Common myeloid progenitor, CD34-positive (primary cell): ENCODE measurements at regions not wholly inside any gene's neighbourhood (a gene's known extent, or its start where the extent isn't known, plus 50 kb on each side); places are given as distances from the start of the nearest gene placed in this dataset.

Experiments used
- CTCF ChIA-PET: fragments of 350-600 bp; sonication (Branson Sonifier 250); formaldehyde crosslinking; loops from one replicate; lab custom pipeline; 2021; ENCODE audit warnings: antibody characterized with exemption; lab: Charles Lee
- POLR2A ChIA-PET: fragments of 350-600 bp; sonication (Branson Sonifier 250); formaldehyde crosslinking; loops from one replicate; lab custom pipeline; 2021; ENCODE audit warnings: antibody characterized with exemption; lab: Charles Lee
- DNase-seq, 3 donors: peaks; one replicate each; pipeline versions ENCODE4 v3.0.0 to v3.0.0-alpha.2; 2013
- H3K27ac ChIP-seq, 2 experiments: 1 replicate in 1 of 2; 2 replicates in 1 of 2; pipeline ENCODE4 v1.7.0; 2013; ENCODE audit warnings: inconsistent platforms in 2 of 2, low read length in 2 of 2, mild to moderate bottlenecking in 2 of 2, low read depth in 1 of 2, moderate library complexity in 1 of 2; ENCODE audit not compliant: severe bottlenecking in 2 of 2, insufficient read depth in 1 of 2, poor library complexity in 1 of 2
- H3K27me3 ChIP-seq, 5 experiments: replicated peaks in 2 of 5; 1 replicate in 3 of 5; 2 replicates in 2 of 5; pipeline versions ENCODE4 v1.6.1 to v1.7.0; 2013; ENCODE audit warnings: low read length in 4 of 5, mild to moderate bottlenecking in 2 of 5, moderate library complexity in 2 of 5, inconsistent platforms in 1 of 5; ENCODE audit not compliant: insufficient read depth in 5 of 5, control insufficient read depth in 4 of 5
- H3K36me3 ChIP-seq, 4 experiments: 1 replicate in 2 of 4; 2 replicates in 2 of 4; pipeline versions ENCODE4 v1.6.1 to v1.7.0; 2013; ENCODE audit warnings: low read length in 3 of 4, control low read depth in 1 of 4, mild to moderate bottlenecking in 1 of 4; ENCODE audit not compliant: control insufficient read depth in 4 of 4, insufficient read depth in 4 of 4
- H3K4me1 ChIP-seq, 4 experiments: 1 replicate in 3 of 4; 2 replicates in 1 of 4; pipeline versions ENCODE4 v1.6.1 to v1.7.1; 2013; ENCODE audit warnings: low read length in 3 of 4, mild to moderate bottlenecking in 3 of 4, control low read depth in 1 of 4, inconsistent platforms in 1 of 4, moderate library complexity in 1 of 4; ENCODE audit not compliant: control insufficient read depth in 4 of 4, insufficient read depth in 4 of 4; ENCODE audit errors: control extremely low read depth in 1 of 4
- H3K4me3 ChIP-seq, 7 experiments: 1 replicate in 4 of 7; 2 replicates in 3 of 7; pipeline versions ENCODE4 v1.5.1 to v1.7.0; 2013; ENCODE audit warnings: mild to moderate bottlenecking in 7 of 7, low read length in 6 of 7, moderate library complexity in 6 of 7, inconsistent platforms in 2 of 7, low read depth in 2 of 7, control low read depth in 1 of 7; ENCODE audit not compliant: insufficient read depth in 4 of 7, control insufficient read depth in 1 of 7; ENCODE audit errors: extremely low read depth in 1 of 7
- H3K9me3 ChIP-seq, 5 experiments: 1 replicate in 4 of 5; 2 replicates in 1 of 5; pipeline versions ENCODE4 v1.6.1 to v1.7.1; 2013; ENCODE audit warnings: low read length in 4 of 5, mild to moderate bottlenecking in 2 of 5, inconsistent platforms in 1 of 5, low read depth in 1 of 5, moderate library complexity in 1 of 5; ENCODE audit not compliant: control insufficient read depth in 4 of 5, insufficient read depth in 2 of 5; ENCODE audit errors: control extremely low read depth in 1 of 5
- WGBS: methylation state at CpG from one replicate; pipeline ENCODE4 v1.1.5; 2013; ENCODE audit not compliant: insufficient coverage; 5-methylcytosine and 5-hydroxymethylcytosine counted together

GRCh38 chr2:75321599-75321922 lies 122.2 kb upstream of the TACR1 start:
- ChIA-PET CTCF (no interaction called here), POLR2A (no interaction called here)
- Histone ChIP-seq H3K36me3 (no peaks in the 10 kb centered on the region), H3K4me1 (peaks cover 2 to 13% (median 10%) of the 10 kb centered on the region in 4 experiments), H3K27me3 (no peaks in the 10 kb centered on the region), H3K9me3 (no peaks in the 10 kb centered on the region), H3K27ac (no peak overlapping the region), H3K4me3 (no peak overlapping the region)
- 94% methylated on average over 2 of the region's 2 CpGs for WGBS
- no peak for DNase-seq

DNA sequence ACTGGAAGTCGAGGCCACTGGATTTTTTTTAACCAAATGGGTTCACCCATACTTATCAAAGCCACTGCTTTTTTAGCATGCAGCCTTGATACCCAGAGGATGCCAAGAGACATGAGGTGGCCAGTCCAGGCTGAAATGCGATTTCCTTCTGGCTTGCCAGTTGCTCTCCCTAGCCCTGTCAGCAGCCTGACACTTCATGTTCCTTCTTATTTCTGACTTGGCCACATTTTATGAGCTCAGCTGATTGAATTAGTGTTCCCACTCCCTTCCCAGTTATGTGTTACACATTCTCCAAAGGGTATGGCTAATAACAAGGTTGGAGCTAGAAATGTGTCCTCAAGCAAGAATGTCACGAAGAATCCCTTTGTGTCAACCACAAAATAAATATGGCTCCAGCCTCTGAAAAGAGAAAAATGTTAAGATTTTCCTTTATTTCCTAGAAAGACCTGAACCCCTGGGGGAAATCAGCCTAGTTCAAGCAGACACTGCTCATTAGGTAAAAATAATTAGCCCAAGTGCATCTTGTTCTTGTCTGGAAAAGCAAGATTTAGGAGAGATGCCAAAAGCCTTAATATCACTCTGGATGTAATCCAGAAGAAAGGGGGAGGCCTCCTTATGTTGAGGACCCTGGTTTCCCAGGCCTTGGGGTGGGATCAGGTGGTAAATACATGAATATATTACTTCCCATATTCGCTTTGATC lies 121.7 kb upstream of the TACR1 start:
- 89% methylated on average over 1 of the region's 4 CpGs for WGBS
- DNase-seq, result no peak
- ChIA-PET POLR2A (no interaction called here), CTCF (no interaction called here)
- H3K27ac ChIP-seq, result no peak overlapping the region
- no peaks in the 10 kb centered on the region for H3K27me3 ChIP-seq
- H3K9me3 ChIP-seq, result no peaks in the 10 kb centered on the region
- no peak overlapping the region for H3K4me3 ChIP-seq
- H3K4me1 ChIP-seq, result peaks cover 2 to 13% (median 10%) of the 10 kb centered on the region in 4 experiments
- H3K36me3 ChIP-seq, result no peaks in the 10 kb centered on the region

DNA sequence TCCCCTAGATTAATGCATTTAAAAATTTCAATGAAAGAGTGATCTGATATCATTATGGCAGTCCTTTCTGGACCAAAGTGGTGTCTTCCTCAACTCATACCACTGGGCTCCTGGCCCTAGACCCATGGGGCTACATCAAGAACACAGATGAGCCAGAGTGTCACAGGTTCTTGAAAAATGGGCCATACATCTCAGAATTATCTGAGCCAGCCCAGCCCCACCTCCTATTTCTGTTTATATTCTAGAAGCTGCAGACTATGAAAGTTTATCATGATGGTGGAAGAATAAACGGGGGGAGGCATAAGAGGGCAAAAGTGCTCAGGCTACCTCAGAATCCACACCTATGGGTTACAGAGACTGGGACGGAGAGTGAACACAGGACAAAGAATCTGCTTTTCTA lies 120.6 kb upstream of the TACR1 start:
- Histone ChIP-seq H3K4me1 (peaks cover 0 to 10% (median 5%) of the 10 kb centered on the region in 4 experiments), H3K36me3 (no peaks in the 10 kb centered on the region), H3K4me3 (no peak overlapping the region), H3K27ac (no peak overlapping the region), H3K27me3 (no peaks in the 10 kb centered on the region), H3K9me3 (no peaks in the 10 kb centered on the region)
- whole genome bisulfite sequencing, result no CpG with 5 or more reads among the region's 2 CpGs
- POLR2A ChIA-PET, result no interaction called here
- DNase-seq, result no peak
- CTCF ChIA-PET, result no interaction called here

DNA sequence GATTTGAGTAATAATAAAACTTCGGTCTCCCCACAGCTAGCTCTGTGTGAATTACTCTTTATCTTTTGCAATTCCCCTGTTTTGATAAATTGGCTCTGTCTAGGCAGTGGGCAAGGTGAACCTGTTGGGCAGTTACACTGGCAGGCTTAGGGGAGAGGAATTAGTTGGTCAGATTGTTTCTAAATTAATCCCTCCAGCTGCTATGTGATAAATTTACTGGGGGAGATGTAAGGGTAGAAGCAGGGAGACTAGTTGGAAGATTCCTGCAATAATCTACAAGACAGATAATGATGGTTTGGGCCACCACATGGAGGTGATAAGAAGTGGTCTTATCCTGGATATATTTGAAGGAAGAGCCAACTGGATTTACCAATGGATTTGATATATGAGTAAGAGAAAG lies 118.5 kb upstream of the TACR1 start:
- Histone ChIP-seq H3K27me3 (no peaks in the 10 kb centered on the region), H3K4me3 (no peak overlapping the region), H3K4me1 (peaks cover 0 to 5% (median 0%) of the 10 kb centered on the region in 4 experiments), H3K9me3 (no peaks in the 10 kb centered on the region), H3K27ac (no peak overlapping the region), H3K36me3 (no peaks in the 10 kb centered on the region)
- DNase-seq, result no peak
- whole genome bisulfite sequencing, result no CpG with 5 or more reads among the region's 1 CpG
- ChIA-PET POLR2A (no interaction called here), CTCF (interaction anchor here (0.9 to 1.7 kb wide), 3 partner anchors 13 to 86 kb away, joined by 3 read pairs; no protein-coding TSS in a partner anchor)

GRCh38 chr2:75317316-75317715 lies 118.0 kb upstream of the TACR1 start:
- Histone ChIP-seq H3K9me3 (no peaks in the 10 kb centered on the region), H3K4me3 (no peak overlapping the region), H3K36me3 (no peaks in the 10 kb centered on the region), H3K27ac (no peak overlapping the region), H3K4me1 (peaks cover 0 to 5% (median 0%) of the 10 kb centered on the region in 4 experiments), H3K27me3 (no peaks in the 10 kb centered on the region)
- 86% methylated on average over 2 of the region's 2 CpGs for WGBS
- ChIA-PET CTCF (interaction anchor here (0.9 to 1.7 kb wide), 3 partner anchors 12 to 86 kb away, joined by 3 read pairs; no protein-coding TSS in a partner anchor), POLR2A (no interaction called here)
- no peak for DNase-seq

- Histone ChIP-seq H3K27ac (peak overlapping the region in 1 of 2 experiments; percentile 4), H3K4me3 (no peak overlapping the region), H3K4me1 (peaks cover 0 to 13% (median 0%) of the 10 kb centered on the region in 4 experiments), H3K36me3 (no peaks in the 10 kb centered on the region), H3K9me3 (no peaks in the 10 kb centered on the region), H3K27me3 (no peaks in the 10 kb centered on the region)
- DNase-seq, result no peak
- POLR2A ChIA-PET, result no interaction called here
- 93% methylated on average over 3 of the region's 3 CpGs for WGBS
- CTCF ChIA-PET, result interaction anchor here (1.0 to 3.6 kb wide), 4 partner anchors 10 to 102 kb away, joined by 3 to 13 read pairs (median 3); no protein-coding TSS in a partner anchor
These were observed 116.1 kb upstream of the TACR1 start for GRCh38 chr2:75315436-75315835.

GRCh38 chr2:75311993-75312392 lies 112.7 kb upstream of the TACR1 start:
- Histone ChIP-seq H3K9me3 (no peaks in the 10 kb centered on the region), H3K27ac (no peak overlapping the region), H3K4me3 (no peak overlapping the region), H3K4me1 (peaks cover 0 to 13% (median 0%) of the 10 kb centered on the region in 4 experiments), H3K27me3 (no peaks in the 10 kb centered on the region), H3K36me3 (no peaks in the 10 kb centered on the region)
- POLR2A ChIA-PET, result no interaction called here
- CTCF ChIA-PET, result interaction anchor here (1.2 kb wide), 1 partner anchor 13 kb away, joined by 6 read pairs; no protein-coding TSS in a partner anchor
- DNase-seq, result peak; percentile 43 to 87 (median 76)
- WGBS, result 33% methylated on average over 3 of the region's 4 CpGs
